ENCODE measurements at regions not wholly inside any gene's neighbourhood (a gene's known extent, or its start where the extent isn't known, plus 50 kb on each side); places are given as distances from the start of the nearest gene placed in this dataset.

DNA sequence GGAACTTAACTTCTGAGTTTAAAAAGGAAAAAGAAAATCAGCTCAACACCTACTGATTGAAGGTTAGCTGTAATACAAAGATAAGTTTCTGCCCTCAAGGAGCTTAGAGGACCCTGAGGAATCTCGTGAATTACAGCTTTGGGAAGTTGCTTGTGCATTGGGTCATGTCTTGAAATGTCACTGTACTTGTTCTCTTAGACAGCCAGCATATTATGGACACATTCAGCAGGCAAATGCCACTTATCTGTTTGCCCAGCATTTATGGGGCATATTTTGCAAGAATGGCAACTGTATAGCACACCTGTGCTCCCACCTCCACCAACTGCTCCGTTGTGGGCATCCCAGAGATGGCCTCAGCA, 263.6 kb upstream of the CRY1 start:
- no peak for TF ChIP-seq CTCF (IDR thresholded peaks at IDR 0.05)
- TF ChIP-seq POLR2A (IDR thresholded peaks at IDR 0.05), result no peak
